MM.1S (cell line): ENCODE measurements at regions not wholly inside any gene's neighbourhood (a gene's known extent, or its start where the extent isn't known, plus 50 kb on each side); places are given as distances from the start of the nearest gene placed in this dataset.

ENCODE experiments used
- CTCF ChIP-seq: fragments of 300-600 bp; sonication (generic); IDR thresholded peaks from 2 replicates; pipeline ENCODE4 v1.5.1; 2016; ENCODE audit warnings: antibody characterized with exemption, low read length, mixed read lengths
- EZH2 ChIP-seq: fragments of 300-600 bp; sonication (generic); optimal IDR thresholded peaks from 2 replicates; pipeline ENCODE3; 2017; ENCODE audit warnings: low read depth, mild to moderate bottlenecking, antibody characterized with exemption, low read length, mixed read lengths

- TF ChIP-seq CTCF (no peak), EZH2 (no peak)
Observed at GRCh38 chr2:217434180-217434975, 568.4 kb downstream of the TNS1 start.
